Lower leg skin (tissue), 3 donors: ENCODE measurements at regions not wholly inside any gene's neighbourhood (a gene's known extent, or its start where the extent isn't known, plus 50 kb on each side); places are given as distances from the start of the nearest gene placed in this dataset.

Experiments used
- POLR2A ChIP-seq, 2 donors: fragments of 450-650 bp; IDR thresholded peaks; one replicate each; pipeline ENCODE4 v1.6.1; 2016 to 2017; ENCODE audit warnings: antibody characterized with exemption in 2 of 2, mild to moderate bottlenecking in 1 of 2, moderate library complexity in 1 of 2
- TF ChIP-seq, protein P1 (sequence below), 3 donors: fragments of 450-650 bp; IDR thresholded peaks; one replicate each; pipeline ENCODE4 v1.5.1; 2016; ENCODE audit warnings: antibody characterized with exemption in 3 of 3, mild to moderate bottlenecking in 3 of 3, moderate library complexity in 2 of 3

DNA sequence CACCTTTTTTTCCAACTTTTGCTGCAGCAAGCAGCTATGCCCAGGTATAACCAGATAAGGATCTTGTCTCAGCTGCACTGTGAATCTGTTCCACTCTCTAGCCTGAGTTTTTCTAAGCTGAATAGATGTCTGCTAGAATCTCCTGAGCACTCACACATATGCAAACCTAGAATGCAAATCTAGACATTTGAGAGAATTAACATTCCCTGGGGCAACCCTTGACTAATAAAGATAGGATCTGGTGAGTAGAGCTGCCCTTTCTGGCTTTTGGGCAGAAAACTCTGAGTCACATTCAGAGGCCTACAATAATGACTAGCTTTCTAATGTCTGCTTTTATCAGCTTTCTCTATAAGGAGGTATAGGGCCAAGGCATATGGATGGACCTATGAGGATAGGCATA, 61.4 kb upstream of the BARHL2 start:
- TF ChIP-seq, protein P1, sequence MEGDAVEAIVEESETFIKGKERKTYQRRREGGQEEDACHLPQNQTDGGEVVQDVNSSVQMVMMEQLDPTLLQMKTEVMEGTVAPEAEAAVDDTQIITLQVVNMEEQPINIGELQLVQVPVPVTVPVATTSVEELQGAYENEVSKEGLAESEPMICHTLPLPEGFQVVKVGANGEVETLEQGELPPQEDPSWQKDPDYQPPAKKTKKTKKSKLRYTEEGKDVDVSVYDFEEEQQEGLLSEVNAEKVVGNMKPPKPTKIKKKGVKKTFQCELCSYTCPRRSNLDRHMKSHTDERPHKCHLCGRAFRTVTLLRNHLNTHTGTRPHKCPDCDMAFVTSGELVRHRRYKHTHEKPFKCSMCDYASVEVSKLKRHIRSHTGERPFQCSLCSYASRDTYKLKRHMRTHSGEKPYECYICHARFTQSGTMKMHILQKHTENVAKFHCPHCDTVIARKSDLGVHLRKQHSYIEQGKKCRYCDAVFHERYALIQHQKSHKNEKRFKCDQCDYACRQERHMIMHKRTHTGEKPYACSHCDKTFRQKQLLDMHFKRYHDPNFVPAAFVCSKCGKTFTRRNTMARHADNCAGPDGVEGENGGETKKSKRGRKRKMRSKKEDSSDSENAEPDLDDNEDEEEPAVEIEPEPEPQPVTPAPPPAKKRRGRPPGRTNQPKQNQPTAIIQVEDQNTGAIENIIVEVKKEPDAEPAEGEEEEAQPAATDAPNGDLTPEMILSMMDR (IDR thresholded peaks at IDR 0.05): no peak
- TF ChIP-seq POLR2A (IDR thresholded peaks at IDR 0.05): no peak
